OCI-M2 (cell line): ENCODE measurements at regions not wholly inside any gene's neighbourhood (a gene's known extent, or its start where the extent isn't known, plus 50 kb on each side); places are given as distances from the start of the nearest gene placed in this dataset.
"Not testable (repeated sequence)": the region's sequence is repeated elsewhere in the genome, so short reads cannot be mapped to it uniquely, and the experiment has no call there.

Source experiments
- DNase-seq: peaks from one replicate; lab custom pipeline; 2025; ENCODE audit not compliant: unreplicated experiment; lab: John Stamatoyannopoulos, UW

GRCh38 chr9:124124729-124125650 is 113.4 kb downstream of the LHX2 start:
- no peak for DNase-seq

GRCh38 chr9:124125651-124125977 is 114.0 kb downstream of the LHX2 start:
- no peak for DNase-seq

- peak; percentile 5 for DNase-seq
Measured at GRCh38 chr9:124126648-124127646, 115.4 kb downstream of the LHX2 start.

- DNase-seq = no peak
Measured at GRCh38 chr9:124128568-124129166, 117.1 kb downstream of the LHX2 start.

- no peak for DNase-seq
Measured at GRCh38 chr9:124130277-124131075, 118.9 kb downstream of the LHX2 start.

- not testable (repeated sequence) for DNase-seq
Measured at GRCh38 chr9:124131518-124131917, 120.0 kb downstream of the LHX2 start.

GRCh38 chr9:124132671-124133147 is 121.1 kb downstream of the LHX2 start:
- DNase-seq = no peak

- DNase-seq = no peak
Measured at GRCh38 chr9:124133727-124134126, 122.2 kb downstream of the LHX2 start.

GRCh38 chr9:124134526-124134925 is 123.0 kb downstream of the LHX2 start:
- DNase-seq = no peak

GRCh38 chr9:124135813-124136365 is 121.9 kb upstream of the NEK6 start:
- no peak for DNase-seq

- DNase-seq = no peak
Measured at GRCh38 chr9:124137009-124137943, 120.5 kb upstream of the NEK6 start.

- no peak for DNase-seq
Measured at GRCh38 chr9:124137944-124138335, 119.8 kb upstream of the NEK6 start.

GRCh38 chr9:124139001-124139400 is 118.7 kb upstream of the NEK6 start:
- no peak for DNase-seq

- no peak for DNase-seq
Measured at GRCh38 chr9:124140941-124141568, 116.7 kb upstream of the NEK6 start.

- not testable (repeated sequence) for DNase-seq
Measured at GRCh38 chr9:124144561-124145123, 113.1 kb upstream of the NEK6 start.

- DNase-seq = no peak
Measured at GRCh38 chr9:124146031-124146561, 111.7 kb upstream of the NEK6 start.

- DNase-seq = no peak
Measured at GRCh38 chr9:124149992-124150391, 107.8 kb upstream of the NEK6 start.

GRCh38 chr9:124163760-124164255 is 93.9 kb upstream of the NEK6 start:
- no peak for DNase-seq
